SU-DHL-6 (cell line): ENCODE measurements at regions not wholly inside any gene's neighbourhood (a gene's known extent, or its start where the extent isn't known, plus 50 kb on each side); places are given as distances from the start of the nearest gene placed in this dataset.

Experiments used
- EZH2phosphoT487 ChIP-seq: fragments of 200-600 bp; sonication (generic), shearing (Covaris generic); conservative IDR thresholded peaks from 2 replicates; pipeline ENCODE4 v1.6.1; 2018; ENCODE audit warnings: mild to moderate bottlenecking, antibody characterized with exemption, low read length, moderate library complexity, mixed read lengths
- TF ChIP-seq, protein P1 (sequence below): fragments of 200-600 bp; sonication (generic); IDR thresholded peaks from one replicate; pipeline ENCODE4 v1.5.1; 2017; ENCODE audit warnings: antibody characterized with exemption, mild to moderate bottlenecking, low read length, moderate library complexity; ENCODE audit not compliant: insufficient read depth, poor library complexity, severe bottlenecking

DNA sequence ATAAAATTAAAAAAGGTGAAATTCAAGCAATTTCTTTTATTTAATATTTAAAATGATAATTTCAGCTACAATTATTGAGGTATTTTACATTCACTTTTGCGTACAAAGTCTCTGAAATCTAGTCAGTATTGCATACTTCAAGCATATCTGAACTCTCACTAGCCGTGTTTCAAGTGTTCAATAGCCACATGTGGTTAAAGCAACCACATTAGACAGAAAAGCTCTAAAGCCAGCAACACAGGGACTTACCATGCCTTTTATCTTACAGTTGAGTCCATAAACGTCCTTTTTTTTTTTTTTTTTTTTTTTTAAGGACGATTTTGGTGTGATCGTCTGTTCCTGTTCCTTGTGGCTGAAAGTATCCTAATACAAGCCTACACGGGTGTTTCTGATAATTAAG lies 257.0 kb upstream of the RGMA start:
- TF ChIP-seq, protein P1, sequence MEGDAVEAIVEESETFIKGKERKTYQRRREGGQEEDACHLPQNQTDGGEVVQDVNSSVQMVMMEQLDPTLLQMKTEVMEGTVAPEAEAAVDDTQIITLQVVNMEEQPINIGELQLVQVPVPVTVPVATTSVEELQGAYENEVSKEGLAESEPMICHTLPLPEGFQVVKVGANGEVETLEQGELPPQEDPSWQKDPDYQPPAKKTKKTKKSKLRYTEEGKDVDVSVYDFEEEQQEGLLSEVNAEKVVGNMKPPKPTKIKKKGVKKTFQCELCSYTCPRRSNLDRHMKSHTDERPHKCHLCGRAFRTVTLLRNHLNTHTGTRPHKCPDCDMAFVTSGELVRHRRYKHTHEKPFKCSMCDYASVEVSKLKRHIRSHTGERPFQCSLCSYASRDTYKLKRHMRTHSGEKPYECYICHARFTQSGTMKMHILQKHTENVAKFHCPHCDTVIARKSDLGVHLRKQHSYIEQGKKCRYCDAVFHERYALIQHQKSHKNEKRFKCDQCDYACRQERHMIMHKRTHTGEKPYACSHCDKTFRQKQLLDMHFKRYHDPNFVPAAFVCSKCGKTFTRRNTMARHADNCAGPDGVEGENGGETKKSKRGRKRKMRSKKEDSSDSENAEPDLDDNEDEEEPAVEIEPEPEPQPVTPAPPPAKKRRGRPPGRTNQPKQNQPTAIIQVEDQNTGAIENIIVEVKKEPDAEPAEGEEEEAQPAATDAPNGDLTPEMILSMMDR: no peak
- TF ChIP-seq EZH2phosphoT487: no peak
